ENCODE measurements at regions not wholly inside any gene's neighbourhood (a gene's known extent, or its start where the extent isn't known, plus 50 kb on each side); places are given as distances from the start of the nearest gene placed in this dataset.

DNA sequence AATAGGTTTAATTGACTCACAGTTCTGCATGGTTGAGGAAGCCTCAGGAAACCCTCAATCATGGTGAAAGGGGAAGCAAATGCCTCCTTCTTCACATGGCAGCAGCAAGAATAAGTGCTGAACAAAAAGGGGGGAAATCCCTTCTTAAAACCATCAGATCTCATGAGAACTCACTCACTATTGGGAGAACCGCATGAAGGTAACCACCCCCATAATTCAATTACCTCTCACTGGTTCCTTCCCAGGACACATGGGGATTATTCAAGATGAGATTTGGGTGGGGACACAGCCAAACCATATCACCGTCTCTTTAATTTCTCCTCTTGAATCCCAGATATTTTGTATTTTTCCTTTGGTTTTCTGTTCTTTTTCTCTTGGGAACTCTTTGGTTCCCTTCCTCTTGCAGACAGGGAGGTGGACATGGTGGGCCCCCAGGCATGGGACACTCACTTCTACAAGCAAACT, 223.6 kb downstream of the TBXT start:
- DNase-seq, result no peak

DNA sequence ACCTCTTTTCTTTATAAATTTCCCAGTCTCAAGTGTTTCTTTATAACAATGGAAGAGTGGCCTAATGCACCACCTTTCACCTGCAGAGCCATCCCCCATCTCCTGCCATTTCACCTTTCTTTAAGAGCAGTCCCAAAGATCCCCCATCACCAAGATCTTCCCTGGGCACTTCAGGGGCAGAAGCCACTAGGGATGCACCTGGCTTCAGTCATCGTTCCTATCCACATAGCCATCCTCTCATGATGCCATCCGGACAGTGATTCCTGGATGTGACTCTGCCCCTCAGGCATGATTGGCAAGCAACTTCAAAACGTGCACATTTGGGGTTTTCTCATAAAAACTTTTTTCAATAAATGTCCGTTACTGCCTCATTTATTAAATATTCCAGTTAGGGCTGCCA, 225.9 kb downstream of the TBXT start:
- DNase-seq, result no peak

DNA sequence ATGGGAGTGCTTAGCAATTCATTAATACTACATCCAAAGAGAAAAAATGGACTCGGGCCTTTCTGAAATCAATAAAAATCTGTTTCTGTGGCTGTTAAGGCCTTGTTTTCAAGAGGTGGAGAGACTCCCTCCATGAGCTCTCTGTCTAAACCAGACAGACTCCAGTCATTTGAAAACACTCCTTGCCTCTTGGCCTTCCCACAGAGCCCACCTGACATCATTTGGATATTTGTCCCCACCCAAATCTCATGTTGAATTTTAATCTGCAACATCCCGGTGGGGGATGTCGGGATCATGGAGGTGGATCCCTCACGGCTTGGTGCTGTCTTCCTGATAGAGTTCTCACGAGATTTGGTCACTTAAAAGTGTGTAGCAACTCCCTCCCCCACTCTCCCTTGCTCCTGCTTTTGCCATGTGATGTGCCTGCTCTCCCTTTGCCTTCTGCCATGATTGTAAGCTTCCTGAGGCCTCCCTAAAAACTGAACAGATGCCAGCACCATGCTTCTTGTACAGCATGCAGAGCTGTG, 226.3 kb downstream of the TBXT start:
- DNase-seq, result no peak

DNA sequence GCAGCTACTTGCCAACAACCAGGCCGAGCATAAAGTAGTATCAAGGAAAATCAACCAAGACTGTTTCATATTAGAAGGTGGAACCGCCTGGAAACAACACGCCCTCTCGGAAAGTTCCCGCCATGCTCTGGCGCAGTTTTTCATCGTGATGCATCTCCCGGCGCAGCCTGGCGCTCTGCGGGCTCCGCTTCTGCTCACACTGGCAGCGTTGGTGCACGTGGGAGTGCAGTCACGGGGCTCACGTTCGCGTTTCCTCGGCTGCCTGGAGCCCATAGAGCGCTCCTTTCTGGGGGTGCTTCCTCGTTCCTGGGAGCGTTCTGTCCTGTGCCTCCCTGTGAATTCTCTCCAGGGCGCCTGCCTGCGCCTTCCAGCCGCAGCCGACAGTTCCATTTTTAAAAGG, 227.3 kb downstream of the TBXT start:
- no peak for DNase-seq

DNA sequence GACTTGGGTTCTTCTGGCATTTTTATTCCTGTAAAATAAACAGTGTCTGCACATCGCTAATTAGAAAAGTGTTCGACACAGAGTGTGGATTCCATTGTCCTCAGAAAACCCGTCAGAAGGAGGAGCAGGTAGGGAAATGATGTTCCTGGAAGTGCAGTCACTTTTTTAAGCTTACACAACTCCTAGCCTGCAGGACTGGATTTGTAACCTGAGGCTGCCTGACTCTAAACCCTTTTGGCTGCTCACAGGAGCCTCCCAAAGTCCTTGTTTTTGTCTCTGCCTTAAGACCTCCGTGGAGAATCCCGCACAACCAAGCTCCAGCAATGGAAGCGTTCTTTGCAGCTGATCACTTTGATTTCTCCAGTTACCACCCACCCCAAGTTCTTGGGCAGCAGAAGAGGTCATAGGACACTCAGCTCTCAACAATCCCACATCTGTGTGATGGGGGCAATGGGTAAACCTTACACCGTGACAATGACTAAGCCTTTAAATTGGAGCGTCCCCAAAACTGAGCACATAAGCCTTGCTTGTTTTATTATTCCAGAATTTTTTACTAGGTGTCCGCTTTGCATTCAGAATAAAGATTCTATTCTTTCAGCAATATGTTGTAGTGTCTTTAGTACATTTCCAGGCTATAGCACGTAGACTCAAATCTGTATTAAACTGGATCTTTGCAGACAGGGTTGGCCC, 227.9 kb downstream of the TBXT start:
- no peak for DNase-seq

DNA sequence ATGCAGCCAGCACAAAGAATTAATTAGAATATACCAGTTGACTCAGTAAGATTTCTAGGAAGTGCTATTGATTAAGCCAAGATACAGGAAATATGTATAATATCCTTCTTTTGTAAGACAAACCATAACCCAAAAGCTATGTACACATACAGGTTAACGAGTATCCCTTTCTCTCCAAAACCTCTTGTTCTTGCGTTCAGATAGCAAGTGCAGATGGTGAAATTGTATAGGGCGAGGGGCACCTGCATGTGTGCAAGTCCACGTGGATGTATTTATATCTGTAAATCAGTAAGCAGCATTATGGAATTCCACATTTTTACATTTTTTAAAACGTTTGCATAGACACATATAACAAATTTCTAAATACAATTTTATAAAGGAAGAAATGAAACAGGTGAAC, 228.6 kb downstream of the TBXT start:
- no peak for DNase-seq

DNA sequence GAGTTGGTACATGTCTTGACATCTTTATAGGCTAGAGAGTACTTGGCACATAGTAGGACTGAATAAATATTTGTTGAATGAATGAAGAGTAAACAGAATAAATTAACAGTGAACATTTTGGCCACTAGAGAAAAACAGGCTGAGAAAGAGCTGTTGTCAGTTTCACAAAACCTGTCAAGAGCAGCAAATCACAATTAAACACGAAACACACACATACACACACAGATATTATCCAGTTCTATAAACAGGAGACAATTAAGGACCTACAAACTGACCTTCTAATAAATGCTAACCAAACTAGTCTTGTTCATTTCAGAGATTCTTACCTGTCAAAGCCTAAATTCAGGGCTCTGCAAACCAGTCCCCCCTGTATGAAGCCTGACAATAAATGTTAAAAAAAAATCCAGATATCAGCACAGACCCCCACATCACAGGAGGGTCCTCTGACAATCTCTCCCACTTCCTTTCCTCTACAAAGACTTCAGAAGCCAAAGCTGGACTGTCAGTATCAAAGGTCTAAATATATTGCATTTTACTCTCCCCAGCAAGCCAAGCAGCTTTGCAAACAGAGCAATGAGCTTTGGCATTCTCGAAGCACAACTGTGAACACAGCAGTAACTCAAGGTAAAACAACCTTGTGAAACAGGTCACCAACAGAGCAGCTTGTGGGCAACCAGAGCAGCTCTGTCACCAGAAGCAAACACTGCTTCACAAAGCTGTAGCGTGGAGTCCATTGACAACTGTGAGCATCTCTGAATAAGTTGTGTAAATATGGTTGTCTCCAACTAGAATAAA, 229.9 kb downstream of the TBXT start:
- no peak for DNase-seq

DNA sequence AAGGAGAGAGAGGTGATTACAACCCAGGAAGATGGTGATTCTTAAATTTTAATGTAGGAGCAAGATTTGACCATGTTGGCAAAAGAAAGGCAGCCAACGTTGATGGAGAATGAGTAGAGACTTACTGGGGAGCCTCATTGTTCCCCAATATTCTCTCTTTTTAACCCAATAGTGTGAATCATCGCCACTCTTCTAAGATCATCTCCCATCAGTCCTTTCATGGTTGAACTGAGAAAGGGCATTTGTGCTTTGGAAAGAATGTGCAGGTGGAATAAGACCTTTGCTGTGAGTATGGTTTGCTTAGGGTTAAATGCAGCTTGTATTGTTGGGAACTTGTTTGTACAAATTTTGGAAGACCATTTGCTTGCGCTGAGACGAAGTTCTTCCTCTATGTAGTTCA, 231.0 kb downstream of the TBXT start:
- no peak for DNase-seq

DNA sequence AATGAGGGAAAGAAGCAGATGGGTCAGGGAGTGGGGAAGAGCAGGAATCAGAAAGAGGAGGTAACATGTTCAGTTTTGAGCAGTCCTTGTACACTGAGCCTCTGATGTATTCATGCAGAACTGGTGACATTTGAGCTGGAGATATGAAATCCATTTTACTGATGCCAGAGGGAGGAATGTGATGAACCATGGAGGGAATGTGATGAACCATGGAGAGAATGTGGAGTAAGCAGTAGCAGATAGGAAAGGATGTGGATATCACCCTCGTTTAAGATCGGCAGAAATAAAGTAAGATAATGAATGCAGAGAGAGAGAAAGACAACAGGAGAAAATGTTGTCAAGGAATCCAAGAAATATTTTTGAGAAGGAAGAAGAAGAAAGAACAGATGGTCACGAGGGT, 231.6 kb downstream of the TBXT start:
- DNase-seq, result no peak

DNA sequence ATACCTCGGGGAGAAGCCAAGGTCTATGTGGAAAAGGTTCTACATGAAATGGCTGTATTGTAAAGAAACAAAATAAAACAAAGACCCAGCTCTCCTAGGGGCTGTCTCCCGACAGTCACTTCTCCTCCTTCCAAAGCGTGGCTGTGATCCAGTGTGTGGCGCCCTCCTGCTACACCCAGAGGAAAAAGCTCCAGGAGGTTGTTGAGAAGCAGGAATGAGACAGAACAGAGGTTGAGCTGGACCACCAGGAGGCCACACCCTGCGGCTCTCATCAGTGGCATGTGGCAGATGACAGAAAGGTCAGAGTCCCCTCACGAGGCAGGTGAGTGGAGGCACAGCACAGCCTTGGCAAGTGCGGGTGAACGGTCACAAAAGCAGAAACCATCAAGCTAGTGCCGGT, 236.0 kb downstream of the TBXT start:
- no peak for DNase-seq

DNA sequence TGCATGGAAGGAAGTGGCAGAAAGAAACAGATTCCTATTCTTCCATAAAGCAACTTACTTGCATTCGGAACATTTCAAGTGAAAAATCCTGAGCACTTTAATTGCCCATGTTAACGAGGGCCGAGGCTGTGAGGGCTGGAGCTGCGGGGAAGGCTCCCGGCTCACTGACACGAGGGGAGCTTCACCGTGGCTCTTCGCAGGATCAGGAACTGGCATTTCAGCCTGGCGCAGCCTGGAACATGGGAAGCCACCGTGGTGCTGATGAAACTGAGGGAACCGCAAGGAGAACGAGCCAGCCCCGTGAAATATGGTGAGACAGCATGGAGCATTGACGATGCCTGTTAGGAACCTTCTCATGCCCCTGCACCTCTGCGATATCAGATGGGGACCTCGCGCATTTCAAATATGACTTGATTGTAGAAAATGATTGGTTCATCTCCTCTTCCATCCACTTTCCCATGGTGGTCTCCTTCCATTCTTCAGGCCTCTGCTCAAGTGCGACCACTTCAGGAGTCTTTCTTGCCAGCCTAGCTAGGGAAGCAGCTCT, 236.9 kb downstream of the TBXT start:
- no peak for DNase-seq

DNA sequence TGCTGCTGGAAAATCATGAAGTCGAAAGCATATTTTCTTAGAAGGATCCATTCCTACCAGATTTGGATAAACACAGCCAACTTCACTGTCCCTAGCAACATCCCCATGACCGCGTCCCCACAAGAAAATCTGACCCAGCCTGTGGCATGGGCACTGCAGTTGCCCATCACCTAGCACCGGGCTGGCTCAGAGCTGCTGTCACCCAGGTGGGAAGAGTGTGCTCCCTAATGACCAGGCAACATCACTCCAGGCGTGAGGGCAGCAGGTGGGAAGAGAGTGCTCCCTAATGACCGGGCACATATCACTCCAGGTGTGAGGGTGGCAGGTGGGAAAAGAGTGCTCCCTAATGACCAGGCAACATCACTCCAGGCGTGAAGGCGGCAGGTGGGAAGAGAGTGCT, 238.0 kb downstream of the TBXT start:
- DNase-seq, result no peak

DNA sequence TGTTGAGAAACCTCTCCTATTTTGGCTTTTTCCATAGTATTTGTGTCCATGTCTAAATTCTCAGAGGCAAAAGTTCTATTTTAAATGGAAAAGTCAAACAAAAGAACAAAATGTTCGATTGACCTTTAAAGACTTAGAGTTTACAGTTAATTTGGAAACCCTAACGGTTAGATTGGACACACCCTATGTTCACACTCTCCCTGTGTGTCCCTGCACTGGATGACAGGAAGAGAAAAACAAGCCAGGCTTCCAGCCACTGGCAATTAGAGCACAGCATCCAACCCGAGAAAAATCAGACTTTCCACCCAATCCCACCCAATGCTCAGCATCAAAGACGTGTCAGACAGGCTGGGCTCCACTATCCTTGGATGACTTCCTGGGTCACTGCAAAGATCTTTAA, 241.3 kb downstream of the TBXT start:
- DNase-seq, result no peak

DNA sequence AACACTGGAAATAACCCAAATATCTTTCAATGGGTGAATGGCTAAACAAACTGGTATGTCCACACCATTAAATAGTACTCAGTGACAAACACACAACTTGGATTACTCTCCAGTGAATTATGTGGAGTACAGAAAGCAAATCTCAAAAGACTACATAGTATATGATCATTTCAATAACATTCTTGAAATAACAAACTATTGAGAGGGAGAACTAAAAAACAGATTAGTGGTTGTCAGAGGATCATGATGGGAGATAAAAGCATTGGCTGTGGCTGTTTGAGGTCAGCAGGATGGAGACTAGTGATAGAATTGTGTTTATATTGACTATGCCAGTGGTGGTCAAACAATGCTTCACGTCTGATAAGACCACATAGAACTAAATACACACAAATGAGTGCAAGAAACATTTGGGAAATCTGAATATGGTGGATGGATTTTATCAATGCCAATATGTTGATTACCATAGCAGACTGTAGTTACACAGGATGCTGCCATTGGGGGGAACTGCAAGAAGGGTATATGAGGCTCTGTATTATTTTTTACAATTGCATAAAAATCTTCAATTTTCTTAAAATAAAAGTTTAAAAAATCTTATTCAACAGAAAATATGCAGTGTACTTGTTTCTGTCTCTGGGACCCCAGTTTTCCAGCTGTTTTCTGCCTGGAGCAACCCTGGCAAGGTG, 242.0 kb downstream of the TBXT start:
- DNase-seq, result no peak

DNA sequence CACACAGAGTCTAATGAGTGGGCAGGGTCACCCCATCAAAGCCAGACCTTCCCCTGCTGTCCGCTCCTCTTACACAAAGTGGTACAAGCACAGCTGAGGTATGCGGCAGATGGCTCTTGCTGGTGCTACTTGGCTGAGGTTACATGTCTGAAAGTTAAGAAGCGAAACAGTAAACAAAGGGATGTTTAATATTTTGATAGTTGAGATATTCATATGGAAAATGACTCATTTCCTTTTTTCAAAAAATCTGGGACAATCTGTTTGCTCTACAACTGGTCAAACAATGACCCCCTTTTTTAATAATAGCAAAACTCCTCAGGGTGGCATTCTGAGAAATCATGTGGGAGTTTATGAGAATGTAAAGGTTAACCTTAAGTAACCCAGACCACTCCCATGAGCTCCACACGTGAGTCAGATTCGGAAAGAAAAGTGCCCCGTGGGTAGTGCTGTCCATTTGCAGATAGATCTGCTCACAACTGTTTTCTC, 245.3 kb downstream of the TBXT start:
- DNase-seq, result no peak

DNA sequence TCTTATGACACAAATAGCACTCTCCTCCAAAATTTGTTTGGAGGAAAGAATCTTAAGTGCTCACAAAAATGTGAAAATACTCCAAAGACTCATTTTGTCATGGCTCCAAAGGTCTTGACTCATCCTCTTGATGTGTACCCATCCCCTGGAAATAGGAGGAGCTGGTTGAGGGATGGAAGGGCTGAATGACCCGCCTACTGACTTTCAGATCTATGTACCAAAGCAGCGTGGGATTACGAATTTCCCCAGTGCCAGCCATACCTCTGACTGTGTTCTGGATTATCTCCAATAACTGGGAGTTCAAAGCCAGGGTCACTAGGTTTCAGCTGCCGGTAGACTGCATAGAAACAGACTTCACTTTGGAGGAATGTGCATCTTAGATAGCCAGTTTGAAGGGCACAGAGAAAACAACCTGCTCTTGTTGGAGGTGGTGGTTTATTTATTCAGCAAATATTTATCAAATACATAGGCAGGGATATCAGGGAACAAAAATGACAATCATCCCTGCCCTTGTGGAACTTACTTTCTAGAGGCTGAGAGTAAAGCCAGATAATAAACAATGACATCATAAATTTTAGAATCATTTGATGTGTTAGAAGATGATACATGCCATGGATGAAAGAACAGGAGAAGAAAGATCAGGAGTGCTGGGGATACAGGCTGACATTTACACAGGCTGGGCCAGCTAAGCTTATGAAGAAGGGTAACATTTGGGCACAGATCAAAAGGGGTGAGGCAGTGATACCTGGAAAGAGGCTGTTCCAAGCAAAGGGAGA, 246.6 kb downstream of the TBXT start:
- DNase-seq, result no peak

DNA sequence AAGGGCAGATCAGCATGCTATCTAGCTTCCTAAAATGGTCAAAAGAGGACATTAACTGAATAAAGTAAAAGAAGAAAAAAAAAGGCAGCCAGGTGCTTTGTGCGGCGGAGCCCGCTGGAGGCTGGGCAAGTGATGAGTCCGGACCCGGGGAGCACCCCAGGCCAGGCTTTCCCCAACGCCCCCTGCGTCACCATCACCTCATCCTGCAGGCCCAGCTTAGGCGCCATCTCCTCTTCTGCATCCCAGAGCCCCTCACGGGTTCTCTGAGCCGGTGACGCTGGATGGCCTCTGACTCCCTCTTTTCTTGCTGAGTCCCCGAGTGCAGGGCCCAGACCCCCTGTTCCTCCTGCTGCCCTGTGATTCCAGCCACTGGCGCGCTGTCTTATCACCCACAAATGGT, 250.1 kb downstream of the TBXT start:
- DNase-seq, result no peak

DNA sequence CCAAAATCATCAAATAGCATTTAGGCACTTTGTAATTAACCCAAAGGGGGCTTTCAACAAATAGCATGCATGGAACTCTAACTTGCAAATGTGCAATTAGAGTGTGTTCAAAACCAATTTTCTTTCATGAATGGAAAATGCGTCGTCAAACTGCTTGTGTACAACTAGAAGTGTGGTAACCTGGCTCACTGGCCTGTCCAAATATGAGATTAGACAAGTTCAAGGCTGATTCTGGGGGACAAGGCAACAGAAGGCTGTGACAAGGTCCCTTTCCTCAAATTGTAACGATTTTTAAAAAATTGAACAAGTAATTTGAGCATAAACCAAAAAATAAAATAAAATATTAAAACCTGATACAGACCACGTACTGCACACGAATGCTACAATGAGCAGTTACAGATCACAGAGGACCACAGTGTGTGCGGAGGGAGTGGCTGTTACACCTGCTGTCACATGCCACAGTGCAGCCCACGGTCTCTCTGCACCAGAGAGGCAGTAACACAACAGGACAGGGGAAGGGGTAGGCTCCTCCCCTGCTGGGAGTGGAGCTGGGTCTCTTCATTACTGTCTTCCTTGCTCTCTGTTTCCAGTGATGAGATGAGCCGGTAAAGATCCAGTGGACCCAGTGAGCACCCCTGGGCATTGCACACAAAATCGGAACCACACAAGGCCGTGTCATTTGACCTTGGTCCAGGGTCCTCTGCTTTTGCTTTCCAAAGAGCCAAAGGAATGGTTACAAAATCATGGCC, 252.2 kb upstream of the PDE10A start:
- DNase-seq, result no peak

DNA sequence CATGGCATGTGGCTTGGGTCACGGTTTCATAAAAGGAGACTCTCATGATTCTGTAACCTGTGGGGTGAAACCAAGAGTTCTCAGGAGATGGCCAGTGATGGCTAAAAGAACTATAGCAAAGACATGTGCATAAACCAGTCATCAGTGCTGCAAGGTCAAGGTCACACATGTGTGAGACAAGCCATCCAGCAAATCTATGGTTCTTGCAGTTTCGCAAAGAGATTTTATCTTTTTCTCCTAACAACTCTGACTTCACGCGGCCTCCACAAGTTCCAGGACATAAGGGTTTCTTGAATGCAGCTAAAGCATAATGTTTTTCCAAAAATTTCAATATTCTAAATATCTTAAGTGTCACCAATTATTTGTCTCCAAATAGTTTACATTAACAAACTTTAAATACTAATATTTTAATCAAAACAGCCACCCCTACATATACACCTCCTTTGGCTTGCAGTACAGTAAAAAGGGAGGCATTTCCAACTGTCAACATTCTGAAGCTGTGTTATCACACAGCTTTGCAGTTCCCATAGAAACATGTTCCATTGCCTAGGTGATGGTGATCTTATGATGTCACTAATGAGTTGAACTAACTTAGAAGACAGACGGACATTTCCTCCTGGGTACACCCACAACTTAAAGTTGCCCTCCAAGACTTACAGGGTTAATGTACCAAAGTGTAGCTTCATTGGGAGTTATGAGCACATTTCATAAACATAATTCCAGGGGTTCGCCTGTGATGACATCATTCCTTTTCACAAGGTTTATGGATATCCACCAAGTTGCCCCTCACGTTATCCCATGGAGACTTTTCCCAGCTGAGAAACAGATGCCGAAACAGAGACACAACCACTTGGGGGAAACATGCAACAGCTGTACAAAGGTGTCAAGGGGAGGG, 250.9 kb upstream of the PDE10A start:
- DNase-seq, result no peak

DNA sequence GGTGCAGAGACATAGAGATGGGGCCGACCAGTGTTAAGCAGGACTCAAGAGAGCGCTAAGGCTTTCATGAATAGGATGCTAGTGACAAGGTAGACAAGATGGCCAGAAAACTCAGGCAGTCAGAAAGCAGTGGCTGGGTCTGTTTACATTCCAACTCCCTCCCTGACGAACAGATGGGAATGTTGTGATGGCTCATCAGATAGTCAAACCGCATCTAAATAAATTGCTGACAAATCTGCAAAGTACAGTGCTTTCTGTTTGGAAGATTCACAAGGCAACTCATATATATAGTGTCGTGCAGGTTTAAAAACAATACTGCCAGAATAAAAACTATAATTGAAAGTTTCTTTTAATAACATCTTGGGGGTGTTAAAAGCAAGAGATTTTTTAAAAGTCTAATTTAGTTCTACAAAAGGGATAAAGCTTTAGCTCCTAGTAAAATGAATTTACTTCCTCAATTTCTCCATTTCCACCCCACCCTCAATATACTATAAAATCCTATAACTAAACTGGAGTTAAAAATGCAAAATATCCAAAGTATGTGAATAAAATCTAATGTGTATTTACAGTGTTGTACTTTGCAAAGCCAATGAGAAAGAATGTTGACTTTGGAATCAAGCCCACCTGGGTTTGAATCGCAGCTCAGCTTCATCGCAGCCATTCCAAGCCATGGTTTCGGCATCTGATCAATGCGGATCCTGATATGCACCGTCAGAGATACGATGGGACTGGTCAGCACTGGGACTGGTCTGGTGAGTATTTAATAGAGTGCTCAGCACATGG, 247.3 kb upstream of the PDE10A start:
- DNase-seq, result no peak
